H1 (cell line): ENCODE measurements at regions not wholly inside any gene's neighbourhood (a gene's known extent, or its start where the extent isn't known, plus 50 kb on each side); places are given as distances from the start of the nearest gene placed in this dataset.

Experiments
- CTCF ChIA-PET: fragments of 300-600 bp; sonication (Branson Sonifier 250); formaldehyde crosslinking; loops from one replicate; lab custom pipeline; 2021; ENCODE audit not compliant: partially characterized antibody; lab: Charles Lee
- POLR2A ChIA-PET: fragments of 300-600 bp; sonication (Branson Sonifier 250); formaldehyde crosslinking; loops from one replicate; lab custom pipeline; 2021; ENCODE audit warnings: inconsistent platforms; ENCODE audit not compliant: partially characterized antibody; lab: Charles Lee
- DNase-seq, 2 experiments: peaks; one replicate each; pipeline versions ENCODE4 v3.0.0 to v3.0.0-alpha.2; 2010 to 2022; ENCODE audit warnings: low spot score in 2 of 2, low read depth in 1 of 2, mixed read lengths in 1 of 2
- FAIRE-seq: peaks from 2 replicates; lab custom pipeline; 2011; peaks lifted over from hg19 to GRCh38; lab: Jason Lieb, UNC
- H2AFZ ChIP-seq: 2 replicates; pipeline ENCODE4 v1.8.1; 2012; ENCODE audit warnings: low read length, inconsistent platforms
- H2AK5ac ChIP-seq: 2 replicates; pipeline ENCODE4 v1.6.1; 2013; ENCODE audit warnings: low read depth, low read length
- H2BK120ac ChIP-seq: replicated peaks from 2 replicates; pipeline ENCODE3; 2013; ENCODE audit warnings: low read depth, low read length, inconsistent platforms
- H2BK12ac ChIP-seq: 2 replicates; pipeline ENCODE4 v1.6.1; 2013; ENCODE audit warnings: low read depth, low read length
- H2BK15ac ChIP-seq: 2 replicates; pipeline ENCODE4 v1.6.1; 2013; ENCODE audit warnings: low read length
- H2BK20ac ChIP-seq: 2 replicates; pipeline ENCODE4 v1.6.1; 2013; ENCODE audit warnings: low read length
- H2BK5ac ChIP-seq: 2 replicates; pipeline ENCODE4 v1.6.1; 2013; ENCODE audit warnings: low read depth, low read length
- H3K14ac ChIP-seq: 2 replicates; pipeline ENCODE4 v1.6.1; 2013; ENCODE audit warnings: inconsistent platforms; ENCODE audit not compliant: insufficient read length
- H3K18ac ChIP-seq: 2 replicates; pipeline ENCODE4 v1.6.1; 2013; ENCODE audit warnings: low read length; ENCODE audit errors: extremely low read depth
- H3K23ac ChIP-seq: 2 replicates; pipeline ENCODE4 v1.6.1; 2013; ENCODE audit warnings: inconsistent platforms; ENCODE audit not compliant: insufficient read length
- H3K23me2 ChIP-seq: 2 replicates; pipeline ENCODE4 v1.6.1; 2013; ENCODE audit warnings: low read depth, low read length
- H3K27ac ChIP-seq: 2 replicates; pipeline ENCODE4 v1.6.1; 2011; ENCODE audit warnings: low read depth, low read length, inconsistent platforms
- H3K27me3 ChIP-seq, 4 experiments: replicated peaks in 1 of 4; 1 replicate in 1 of 4; 2 replicates in 3 of 4; pipeline versions ENCODE4 v1.6.1 to v1.8.1; 2011 to 2013; ENCODE audit warnings: low read length in 3 of 4, mild to moderate bottlenecking in 3 of 4, inconsistent platforms in 2 of 4, mixed read lengths in 2 of 4, moderate library complexity in 1 of 4; ENCODE audit not compliant: control insufficient read depth in 3 of 4, insufficient read depth in 3 of 4; ENCODE audit errors: extremely low read depth in 1 of 4
- H3K36me3 ChIP-seq, 4 experiments: 2 replicates each; pipeline versions ENCODE4 v1.6.1 to v1.8.1; 2011 to 2013; ENCODE audit warnings: mild to moderate bottlenecking in 4 of 4, low read length in 3 of 4, moderate library complexity in 2 of 4, control low read depth in 1 of 4, inconsistent platforms in 1 of 4; ENCODE audit not compliant: insufficient read depth in 4 of 4, control insufficient read depth in 2 of 4
- H3K4ac ChIP-seq: replicated peaks from 2 replicates; pipeline ENCODE3; 2013; ENCODE audit warnings: low read length, low read depth, mixed read lengths, inconsistent platforms; ENCODE audit not compliant: insufficient read length
- H3K4me1 ChIP-seq, 4 experiments: replicated peaks in 1 of 4; 1 replicate in 1 of 4; 2 replicates in 3 of 4; pipeline versions ENCODE4 v1.6.1 to v1.8.1; 2011 to 2013; ENCODE audit warnings: low read length in 3 of 4, inconsistent platforms in 2 of 4, mixed read lengths in 1 of 4; ENCODE audit not compliant: insufficient read depth in 4 of 4, control insufficient read depth in 3 of 4
- H3K4me2 ChIP-seq, 2 experiments: 2 replicates each; pipeline versions ENCODE4 v1.6.1 to v1.8.1; 2011 to 2013; ENCODE audit warnings: low read depth in 2 of 2, low read length in 2 of 2, control low read depth in 1 of 2, inconsistent platforms in 1 of 2, mild to moderate bottlenecking in 1 of 2; ENCODE audit not compliant: insufficient read depth in 1 of 2
- H3K4me3 ChIP-seq, 4 experiments: fragments of 200-600, 300-600 bp in 1 of 4; sonication (generic), shearing (Covaris generic), sonication (Bioruptor Twin) in 1 of 4; 2 replicates each; pipeline versions ENCODE4 v1.5.1 to v1.8.1; 2011 to 2016; ENCODE audit warnings: low read length in 4 of 4, low read depth in 3 of 4, control low read depth in 2 of 4, inconsistent platforms in 2 of 4, mild to moderate bottlenecking in 2 of 4, mixed read lengths in 1 of 4, moderate library complexity in 1 of 4; ENCODE audit not compliant: insufficient read depth in 2 of 4; ENCODE audit errors: extremely low read depth in 1 of 4
- H3K56ac ChIP-seq: replicated peaks from 2 replicates; pipeline ENCODE3; 2013; ENCODE audit warnings: low read depth, mild to moderate bottlenecking, mixed read lengths, low read length, inconsistent platforms; ENCODE audit not compliant: insufficient read length
- H3K79me1 ChIP-seq: 2 replicates; pipeline ENCODE4 v1.6.1; 2013; ENCODE audit warnings: low read depth, low read length, control low read depth
- H3K79me2 ChIP-seq, 2 experiments: 2 replicates each; pipeline versions ENCODE4 v1.6.1 to v1.8.1; 2012 to 2013; ENCODE audit warnings: low read length in 2 of 2, mild to moderate bottlenecking in 2 of 2, inconsistent platforms in 1 of 2; ENCODE audit not compliant: insufficient read depth in 2 of 2, control insufficient read depth in 1 of 2
- H3K9ac ChIP-seq, 4 experiments: replicated peaks in 1 of 4; 1 replicate in 1 of 4; 2 replicates in 3 of 4; pipeline versions ENCODE4 v1.6.1 to v1.8.1; 2011 to 2013; ENCODE audit warnings: low read depth in 3 of 4, low read length in 3 of 4, control low read depth in 2 of 4, mild to moderate bottlenecking in 2 of 4, moderate library complexity in 2 of 4, inconsistent platforms in 1 of 4; ENCODE audit errors: extremely low read depth in 1 of 4
- H3K9me3 ChIP-seq, 2 experiments: 2 replicates each; pipeline versions ENCODE4 v1.6.1 to v1.8.1; 2012 to 2013; ENCODE audit warnings: mild to moderate bottlenecking in 2 of 2, moderate library complexity in 2 of 2, control low read depth in 1 of 2, inconsistent platforms in 1 of 2, low read depth in 1 of 2, low read length in 1 of 2, mixed read lengths in 1 of 2; ENCODE audit not compliant: insufficient read depth in 2 of 2
- H4K20me1 ChIP-seq, 2 experiments: replicated peaks in 1 of 2; 2 replicates each; pipeline versions ENCODE3 to v1.8.1; 2011 to 2013; ENCODE audit warnings: inconsistent platforms in 2 of 2, low read length in 2 of 2, mild to moderate bottlenecking in 1 of 2; ENCODE audit not compliant: insufficient read depth in 2 of 2, control insufficient read depth in 1 of 2
- H4K5ac ChIP-seq: 2 replicates; pipeline ENCODE4 v1.6.1; 2013; ENCODE audit warnings: low read length, low read depth, mixed read lengths, inconsistent platforms; ENCODE audit not compliant: insufficient read length
- H4K8ac ChIP-seq: 2 replicates; pipeline ENCODE4 v1.8.0; 2013; ENCODE audit warnings: mild to moderate bottlenecking, moderate library complexity, low read length, inconsistent platforms; ENCODE audit not compliant: insufficient read depth; ENCODE audit errors: extremely low read depth
- H4K91ac ChIP-seq: replicated peaks from 2 replicates; pipeline ENCODE3; 2013; ENCODE audit warnings: low read length, mixed read lengths, inconsistent platforms; ENCODE audit not compliant: insufficient read length
- ASH2L ChIP-seq: fragments of 200-600, 300-600 bp; sonication (generic); IDR thresholded peaks from one replicate; pipeline ENCODE4 v1.7.1; 2017; ENCODE audit warnings: low read length
- CHD1 ChIP-seq: IDR thresholded peaks from 2 replicates; pipeline ENCODE4 v1.6.1; 2012; ENCODE audit warnings: low read depth, low read length, improper control_type of control experiment
- NANOG ChIP-seq: IDR thresholded peaks from 2 replicates; pipeline ENCODE4 v1.6.1; 2011; ENCODE audit warnings: low read length, low read depth, mild to moderate bottlenecking, inconsistent platforms; ENCODE audit not compliant: insufficient read depth, poor library complexity, severe bottlenecking
- RBBP5 ChIP-seq: IDR thresholded peaks from 2 replicates; pipeline ENCODE4 v1.7.1; 2012; ENCODE audit warnings: low read depth, mild to moderate bottlenecking, inconsistent platforms, low read length, moderate library complexity, borderline replicate concordance
- SIRT6 ChIP-seq: IDR thresholded peaks from one replicate; pipeline ENCODE4 v1.7.1; 2012; ENCODE audit warnings: low read length, inconsistent platforms
- WGBS, 2 experiments: shearing (Covaris generic) in 1 of 2; methylation state at CpG; one replicate each; pipeline versions ENCODE4 v1.1.6 to v1.1.7; 2013 to 2015; ENCODE audit warnings: low lambda C conversion rate in 2 of 2, mixed read lengths in 2 of 2, inconsistent platforms in 1 of 2, low coverage in 1 of 2, missing lambda C conversion rate in 1 of 2; ENCODE audit not compliant: insufficient replicate concordance in 2 of 2, insufficient coverage in 1 of 2, insufficient read length in 1 of 2; ENCODE audit errors: extremely low coverage in 1 of 2, missing lambda C conversion rate in 1 of 2; 5-methylcytosine and 5-hydroxymethylcytosine counted together

DNA sequence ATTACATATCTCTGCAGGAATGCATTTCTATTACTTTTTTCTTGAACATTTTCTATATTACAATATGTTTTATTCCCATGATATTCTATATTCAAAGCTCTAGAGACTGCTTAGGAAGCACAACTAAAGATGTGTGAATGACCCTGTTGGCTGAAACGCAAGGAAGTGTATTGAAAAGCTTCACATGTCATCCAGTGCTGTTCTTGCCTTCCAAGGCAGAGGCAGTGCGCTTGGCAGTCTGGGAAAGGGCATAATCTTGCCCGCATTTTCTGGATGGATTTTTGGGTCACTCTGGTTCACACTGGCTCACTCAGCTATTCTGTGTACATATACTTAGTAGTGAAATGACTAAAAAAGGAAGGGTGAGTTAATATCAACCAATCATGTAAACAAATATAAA, 262.4 kb downstream of the PTPRC start:
- no peak for TF ChIP-seq ASH2L
- no peak for TF ChIP-seq SIRT6
- no peak for TF ChIP-seq CHD1
- TF ChIP-seq NANOG, result no peak
- no peak for TF ChIP-seq RBBP5
- no peak overlapping the region for H4K5ac ChIP-seq
- H3K14ac ChIP-seq, result no peak overlapping the region
- H3K79me1 ChIP-seq, result no peaks in the 10 kb centered on the region
- H3K9me3 ChIP-seq, result no peaks in the 10 kb centered on the region
- H3K4me2 ChIP-seq, result no peak overlapping the region
- no peak overlapping the region for H3K23ac ChIP-seq
- H3K4me3 ChIP-seq, result no peak overlapping the region
- no peaks in the 10 kb centered on the region; the same call in 1 of the 2 replicates for H3K23me2 ChIP-seq
- H3K27me3 ChIP-seq, result no peaks in the 10 kb centered on the region
- H3K4ac ChIP-seq, result no peak overlapping the region
- no peak overlapping the region for H4K91ac ChIP-seq
- no peak overlapping the region for H2BK12ac ChIP-seq
- no peaks in the 10 kb centered on the region for H4K20me1 ChIP-seq
- no peaks in the 10 kb centered on the region for H3K36me3 ChIP-seq
- no peak overlapping the region for H2AFZ ChIP-seq
- DNase-seq, result no peak
- H3K18ac ChIP-seq, result no peak overlapping the region
- no peak overlapping the region for H2BK20ac ChIP-seq
- H4K8ac ChIP-seq, result no peak overlapping the region
- WGBS, 2 experiments, result 94% methylated on average over 3 of the region's 3 CpGs; no CpG with 5 or more reads in 1 of the 2 experiments
- H3K9ac ChIP-seq, result no peak overlapping the region
- no peak overlapping the region for H2AK5ac ChIP-seq
- POLR2A ChIA-PET, result no interaction called here
- no peak overlapping the region for H3K27ac ChIP-seq
- no peak for FAIRE-seq
- H2BK15ac ChIP-seq, result no peak overlapping the region
- peaks cover 0 to 6% (median 3%) of the 10 kb centered on the region in 4 experiments; a peak in 2 of 7 replicates for H3K4me1 ChIP-seq
- no peak overlapping the region for H3K56ac ChIP-seq
- CTCF ChIA-PET, result no interaction called here
- no peak overlapping the region for H2BK5ac ChIP-seq
- no peaks in the 10 kb centered on the region for H3K79me2 ChIP-seq
- H2BK120ac ChIP-seq, result no peak overlapping the region
